Vagina (tissue), 2 donors: ENCODE measurements at regions not wholly inside any gene's neighbourhood (a gene's known extent, or its start where the extent isn't known, plus 50 kb on each side); places are given as distances from the start of the nearest gene placed in this dataset.

ENCODE experiments used
- DNase-seq, 2 donors: peaks; one replicate each; pipeline ENCODE4 v3.0.0-alpha.2; 2017; ENCODE audit errors: extremely low spot score in 2 of 2
- H3K27ac ChIP-seq: fragments of 200-600 bp; sonication (generic); one replicate; pipeline ENCODE4 v1.5.1; 2019
- H3K27me3 ChIP-seq: fragments of 200-600 bp; sonication (generic); one replicate; pipeline ENCODE4 v1.5.1; 2019
- H3K36me3 ChIP-seq, 2 donors: fragments of 200-600 bp; sonication (generic); one replicate each; pipeline ENCODE4 v1.5.1; 2017 to 2019
- H3K4me1 ChIP-seq: fragments of 200-600 bp; sonication (generic); one replicate; pipeline ENCODE4 v1.5.1; 2019
- H3K4me3 ChIP-seq, 2 donors: fragments of 200-600 bp; sonication (generic); 1 replicate in 1 of 2; 2 replicates in 1 of 2; pipeline ENCODE4 v1.5.1; 2016 to 2019
- H3K9me3 ChIP-seq: fragments of 200-600 bp; sonication (generic); one replicate; pipeline ENCODE4 v1.5.1; 2019
- POLR2A ChIP-seq, 2 donors: fragments of 450-650 bp; IDR thresholded peaks; one replicate each; pipeline ENCODE4 v1.6.1; 2017; ENCODE audit warnings: antibody characterized with exemption in 2 of 2, mild to moderate bottlenecking in 2 of 2, moderate library complexity in 2 of 2
- POLR2AphosphoS5 ChIP-seq, 2 donors: sonication (generic); formaldehyde crosslinking; IDR thresholded peaks; one replicate each; pipeline ENCODE4 v1.9.0; 2017; ENCODE audit warnings: antibody characterized with exemption in 2 of 2, mild to moderate bottlenecking in 2 of 2, low read depth in 1 of 2; ENCODE audit not compliant: insufficient read depth in 1 of 2
- intact Hi-C: fragments of 100-400 bp; cut with DNase I; formaldehyde crosslinking; loops from one replicate; pipeline ENCODE4 v1.15.1; 2023
- TF ChIP-seq, protein P1 (sequence below), 3 experiments: fragments of 450-650 bp in 2 of 3; fragments of 200-600 bp in 1 of 3; sonication (generic) in 1 of 3; IDR thresholded peaks; one replicate each; pipeline ENCODE4 v1.5.1; 2017 to 2019; ENCODE audit warnings: antibody characterized with exemption in 3 of 3, mild to moderate bottlenecking in 2 of 3, moderate library complexity in 2 of 3

DNA sequence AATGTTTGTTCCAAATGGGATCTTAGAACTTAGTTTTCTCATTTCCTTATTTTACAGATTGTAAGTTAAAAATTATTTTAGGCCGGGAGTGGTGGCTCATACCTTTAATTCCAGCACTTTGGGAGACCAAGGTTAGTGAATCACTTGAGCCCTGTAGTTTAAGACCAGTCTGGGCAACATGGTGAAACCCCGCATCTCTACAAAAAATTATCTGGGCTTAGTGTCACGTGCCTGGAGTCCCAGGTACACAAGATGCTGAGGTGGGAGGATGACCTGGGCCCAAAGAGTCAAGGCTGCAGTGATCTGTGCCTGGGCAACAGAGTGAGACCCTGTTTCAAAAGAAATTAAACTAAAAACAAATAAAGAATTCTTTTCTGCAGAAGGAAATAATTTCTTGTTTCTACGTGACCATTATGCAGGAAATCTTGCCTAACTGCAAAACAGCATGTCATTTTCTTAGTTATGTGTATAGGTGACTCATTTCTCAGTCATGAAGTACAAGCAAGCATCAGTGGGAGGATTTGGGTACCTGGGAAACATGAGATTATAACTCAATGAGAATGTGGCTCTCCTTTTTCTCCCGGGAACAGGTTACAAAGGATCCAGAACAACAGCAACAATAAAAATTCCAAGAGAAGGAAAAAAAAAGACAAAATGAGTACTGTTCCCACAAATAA, 375.1 kb upstream of the ST8SIA4 start:
- no peaks in the 10 kb centered on the region for H3K9me3 ChIP-seq
- no peaks in the 10 kb centered on the region for H3K4me1 ChIP-seq
- no peaks in the 10 kb centered on the region for H3K27me3 ChIP-seq
- intact Hi-C loops, result no loop called here
- DNase-seq, result no peak
- H3K4me3 ChIP-seq, result no peak overlapping the region
- TF ChIP-seq POLR2A (IDR thresholded peaks at IDR 0.05) (no peak), POLR2AphosphoS5 (IDR thresholded peaks at IDR 0.05; ENCODE audit: insufficient read depth in 1 of 2, low read depth in 1 of 2) (no peak)
- TF ChIP-seq, protein P1, sequence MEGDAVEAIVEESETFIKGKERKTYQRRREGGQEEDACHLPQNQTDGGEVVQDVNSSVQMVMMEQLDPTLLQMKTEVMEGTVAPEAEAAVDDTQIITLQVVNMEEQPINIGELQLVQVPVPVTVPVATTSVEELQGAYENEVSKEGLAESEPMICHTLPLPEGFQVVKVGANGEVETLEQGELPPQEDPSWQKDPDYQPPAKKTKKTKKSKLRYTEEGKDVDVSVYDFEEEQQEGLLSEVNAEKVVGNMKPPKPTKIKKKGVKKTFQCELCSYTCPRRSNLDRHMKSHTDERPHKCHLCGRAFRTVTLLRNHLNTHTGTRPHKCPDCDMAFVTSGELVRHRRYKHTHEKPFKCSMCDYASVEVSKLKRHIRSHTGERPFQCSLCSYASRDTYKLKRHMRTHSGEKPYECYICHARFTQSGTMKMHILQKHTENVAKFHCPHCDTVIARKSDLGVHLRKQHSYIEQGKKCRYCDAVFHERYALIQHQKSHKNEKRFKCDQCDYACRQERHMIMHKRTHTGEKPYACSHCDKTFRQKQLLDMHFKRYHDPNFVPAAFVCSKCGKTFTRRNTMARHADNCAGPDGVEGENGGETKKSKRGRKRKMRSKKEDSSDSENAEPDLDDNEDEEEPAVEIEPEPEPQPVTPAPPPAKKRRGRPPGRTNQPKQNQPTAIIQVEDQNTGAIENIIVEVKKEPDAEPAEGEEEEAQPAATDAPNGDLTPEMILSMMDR (IDR thresholded peaks at IDR 0.05), result no peak
- no peak overlapping the region for H3K27ac ChIP-seq
- H3K36me3 ChIP-seq, result no peaks in the 10 kb centered on the region

DNA sequence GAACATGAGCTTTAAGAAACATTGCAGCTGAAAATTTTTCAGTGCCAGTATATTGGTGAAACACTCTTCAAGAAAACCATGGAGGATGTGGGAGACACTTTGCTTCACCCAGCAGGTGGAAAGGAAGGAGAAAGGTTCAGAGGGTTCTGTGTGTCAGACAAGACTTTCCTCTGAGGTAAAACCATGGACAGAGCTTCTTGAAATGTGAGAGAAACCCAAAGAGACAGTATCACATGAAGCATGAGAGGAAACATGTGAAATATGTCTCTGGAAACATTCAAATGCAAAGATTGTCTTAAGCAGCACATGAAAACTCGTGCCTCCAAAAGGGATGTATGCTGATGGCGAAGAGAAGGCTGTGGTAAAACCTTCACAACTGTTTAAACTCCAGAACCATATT, 368.9 kb upstream of the ST8SIA4 start:
- H3K9me3 ChIP-seq, result no peaks in the 10 kb centered on the region
- H3K27ac ChIP-seq, result no peak overlapping the region
- intact Hi-C loops, result no loop called here
- H3K36me3 ChIP-seq, result no peaks in the 10 kb centered on the region
- H3K4me3 ChIP-seq, result no peak overlapping the region
- no peak for TF ChIP-seq POLR2AphosphoS5 (IDR thresholded peaks at IDR 0.05; ENCODE audit: insufficient read depth in 1 of 2, low read depth in 1 of 2)
- TF ChIP-seq, protein P1 (IDR thresholded peaks at IDR 0.05), result no peak
- no peak for TF ChIP-seq POLR2A (IDR thresholded peaks at IDR 0.05)
- H3K27me3 ChIP-seq, result no peaks in the 10 kb centered on the region
- no peak for DNase-seq
- no peaks in the 10 kb centered on the region for H3K4me1 ChIP-seq

DNA sequence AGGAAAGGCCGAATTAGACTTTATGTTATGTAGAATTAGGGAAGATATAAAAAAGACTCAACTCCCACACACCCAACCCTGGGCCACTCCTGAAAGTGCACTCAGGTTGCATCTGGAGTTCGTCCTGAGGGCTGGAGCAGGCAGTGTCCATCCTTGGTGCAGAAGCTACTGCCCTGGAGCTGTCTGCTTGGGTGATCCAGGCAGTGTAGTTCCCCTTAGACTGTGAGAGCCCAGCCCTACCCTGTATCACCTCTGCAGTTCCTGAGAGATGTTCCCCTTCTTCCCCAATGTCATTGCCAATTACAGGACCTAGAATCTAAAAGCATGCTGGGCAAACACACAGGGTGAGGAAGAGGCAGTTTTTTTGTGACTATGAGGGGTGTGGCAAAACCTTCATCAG, 368.3 kb upstream of the ST8SIA4 start:
- no peaks in the 10 kb centered on the region for H3K4me1 ChIP-seq
- intact Hi-C loops, result no loop called here
- TF ChIP-seq POLR2A (IDR thresholded peaks at IDR 0.05) (no peak), POLR2AphosphoS5 (IDR thresholded peaks at IDR 0.05; ENCODE audit: insufficient read depth in 1 of 2, low read depth in 1 of 2) (no peak)
- TF ChIP-seq, protein P1 (IDR thresholded peaks at IDR 0.05), result no peak

DNA sequence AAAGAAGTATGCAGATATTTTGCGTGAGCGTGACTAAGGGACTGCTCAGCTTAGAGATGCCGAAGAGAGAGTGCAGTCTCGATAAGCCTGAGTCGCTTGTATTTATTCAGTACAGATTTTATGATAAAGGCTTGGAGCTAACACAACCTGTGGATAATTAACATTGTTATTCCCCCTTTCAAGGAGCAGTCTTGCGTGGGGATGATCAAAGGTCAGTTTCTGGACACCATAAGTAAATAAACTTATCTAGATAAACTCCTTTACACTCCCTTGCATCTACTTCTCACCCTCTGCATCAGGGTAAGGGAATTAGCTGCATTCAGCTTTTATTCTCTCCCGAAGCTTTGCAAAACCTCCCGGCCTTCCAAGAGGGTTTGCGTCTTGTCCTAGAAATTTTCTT, 357.8 kb upstream of the ST8SIA4 start:
- intact Hi-C loops, result no loop called here
- Histone ChIP-seq H3K4me3 (no peak overlapping the region), H3K27me3 (no peaks in the 10 kb centered on the region)

More for the DNA sequence above, 368.3 kb upstream of the ST8SIA4 start:
- Histone ChIP-seq H3K27ac (no peak overlapping the region), H3K4me3 (no peak overlapping the region), H3K27me3 (no peaks in the 10 kb centered on the region), H3K36me3 (no peaks in the 10 kb centered on the region), H3K9me3 (no peaks in the 10 kb centered on the region)
- no peak for DNase-seq

DNA sequence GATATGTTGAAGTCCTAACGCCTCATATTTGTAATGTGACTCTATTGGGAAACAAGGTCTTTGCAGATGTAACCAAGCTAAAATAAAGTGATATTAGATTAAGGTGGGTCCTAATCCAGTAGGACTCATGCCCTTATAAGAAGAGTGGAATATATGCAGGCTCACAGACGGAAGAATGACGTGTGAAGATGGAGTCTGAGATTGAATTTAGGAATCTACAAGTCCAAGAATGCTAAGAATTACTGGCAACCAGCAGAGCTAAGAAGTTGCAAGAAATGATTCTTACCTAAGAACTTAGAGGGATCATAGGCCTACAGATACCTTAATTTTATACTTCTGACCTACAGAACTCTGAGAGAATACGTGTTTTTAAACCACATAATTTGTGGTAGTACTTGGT, 350.0 kb upstream of the ST8SIA4 start:
- TF ChIP-seq POLR2AphosphoS5 (IDR thresholded peaks at IDR 0.05; ENCODE audit: insufficient read depth in 1 of 2, low read depth in 1 of 2) (no peak), POLR2A (IDR thresholded peaks at IDR 0.05) (no peak)
- no peak overlapping the region for H3K4me3 ChIP-seq
- DNase-seq, result no peak
- intact Hi-C loops, result no loop called here
- no peaks in the 10 kb centered on the region for H3K27me3 ChIP-seq
- H3K27ac ChIP-seq, result no peak overlapping the region
- no peaks in the 10 kb centered on the region for H3K4me1 ChIP-seq
- H3K9me3 ChIP-seq, result no peaks in the 10 kb centered on the region
- no peaks in the 10 kb centered on the region for H3K36me3 ChIP-seq

More for the DNA sequence above, 357.8 kb upstream of the ST8SIA4 start:
- H3K9me3 ChIP-seq, result no peaks in the 10 kb centered on the region
- TF ChIP-seq POLR2AphosphoS5 (IDR thresholded peaks at IDR 0.05; ENCODE audit: insufficient read depth in 1 of 2, low read depth in 1 of 2), result no peak
- TF ChIP-seq, protein P1 (IDR thresholded peaks at IDR 0.05), result no peak
- TF ChIP-seq POLR2A (IDR thresholded peaks at IDR 0.05), result no peak
- no peaks in the 10 kb centered on the region for H3K36me3 ChIP-seq
- no peak overlapping the region for H3K27ac ChIP-seq
- no peak for DNase-seq
- H3K4me1 ChIP-seq, result no peaks in the 10 kb centered on the region
